GM21723 (cell line): ENCODE measurements at regions not wholly inside any gene's neighbourhood (a gene's known extent, or its start where the extent isn't known, plus 50 kb on each side); places are given as distances from the start of the nearest gene placed in this dataset.

Source experiments
- ATAC-seq: cut with Tn5 transposase; IDR thresholded peaks from one replicate; pipeline ENCODE4 v1.9.1; 2021; ENCODE audit warnings: mild to moderate bottlenecking, moderate library complexity; ENCODE audit not compliant: unreplicated experiment

GRCh38 chr2:136222862-136223261 is 104.9 kb upstream of the CXCR4 start:
- no peak for ATAC-seq

DNA sequence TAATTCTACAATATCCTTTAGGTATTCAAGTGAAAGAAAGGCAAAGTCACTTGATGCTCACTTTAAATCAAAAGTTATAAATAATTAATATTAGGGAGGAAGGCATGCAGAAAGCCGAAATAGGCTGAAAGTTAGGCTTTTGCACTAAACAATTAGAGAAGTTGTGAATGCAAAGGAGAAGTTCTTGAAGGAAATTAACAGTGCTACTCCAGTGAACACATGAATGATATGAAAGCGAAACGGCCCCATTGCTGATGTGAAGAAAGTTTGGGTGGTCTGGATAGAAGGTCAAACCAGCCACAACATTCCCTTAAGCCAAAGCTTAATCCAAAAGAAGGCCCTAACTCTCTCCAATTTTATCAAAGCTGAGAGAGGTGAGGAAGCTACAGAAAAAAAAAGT is 103.1 kb upstream of the CXCR4 start:
- no peak for ATAC-seq

DNA sequence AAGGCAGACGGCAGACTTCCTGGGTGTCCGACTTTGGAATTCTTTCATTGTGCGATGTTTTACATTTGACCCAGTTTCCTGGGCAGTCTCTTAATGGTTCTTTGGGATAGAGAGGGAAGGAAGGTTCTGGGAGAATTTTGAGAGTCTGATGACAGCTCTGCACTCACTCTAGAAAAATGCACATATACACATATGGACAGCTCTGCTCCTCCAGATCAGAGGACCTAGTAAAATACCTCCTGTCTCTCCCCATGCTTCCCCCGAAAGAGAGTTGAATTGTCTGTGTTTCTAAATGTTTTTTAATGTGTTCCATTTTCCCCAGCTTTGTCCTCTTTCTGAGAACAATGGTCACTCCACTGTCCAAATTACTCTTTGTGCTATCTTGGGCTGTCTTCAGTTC is 102.0 kb upstream of the CXCR4 start:
- ATAC-seq = no peak

- ATAC-seq = no peak
Observed at GRCh38 chr2:136219341-136219740, 101.4 kb upstream of the CXCR4 start.

DNA sequence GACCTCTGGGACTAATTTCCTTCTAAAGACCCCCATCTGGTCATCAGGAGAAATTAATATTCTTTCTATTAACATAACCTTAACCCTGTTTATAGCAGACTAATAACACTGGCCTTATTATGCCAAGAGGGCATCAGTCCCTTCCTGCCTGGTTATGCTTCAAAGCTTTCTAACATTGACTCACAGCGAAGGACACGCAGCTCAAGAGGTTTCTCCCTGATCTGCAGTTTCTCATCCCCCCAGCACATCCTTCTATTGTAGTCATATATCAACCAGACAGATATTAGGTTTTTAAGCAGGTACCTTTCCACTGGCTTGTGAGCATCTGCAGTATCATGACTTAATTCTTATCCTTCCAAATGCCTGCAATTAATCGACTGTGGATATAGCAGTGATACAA is 100.0 kb upstream of the CXCR4 start:
- ATAC-seq = no peak

GRCh38 chr2:136215908-136216472 is 98.0 kb upstream of the CXCR4 start:
- no peak for ATAC-seq

DNA sequence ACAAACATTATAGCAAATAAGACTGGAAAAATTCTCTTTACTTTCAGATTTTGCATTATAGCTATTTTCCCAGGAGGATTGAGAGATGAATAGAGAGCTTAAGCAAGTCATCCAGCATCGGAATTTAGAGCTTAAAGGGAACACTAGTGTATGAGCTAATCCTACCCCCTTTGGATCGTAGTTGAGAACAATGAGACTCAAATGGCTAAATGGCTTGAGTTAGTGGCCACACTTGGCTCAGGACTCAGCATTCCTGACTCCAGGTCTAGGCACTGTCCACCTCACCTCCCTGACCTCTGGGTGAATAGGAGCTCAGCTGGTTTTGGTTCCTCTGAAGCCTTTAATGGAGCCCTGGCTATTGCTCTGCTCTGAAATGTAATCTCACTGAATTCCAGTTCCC is 97.5 kb upstream of the CXCR4 start:
- ATAC-seq = no peak

- no peak for ATAC-seq
Observed at GRCh38 chr2:136214307-136215200, 96.6 kb upstream of the CXCR4 start.

- ATAC-seq = no peak
Observed at GRCh38 chr2:136213836-136214235, 95.9 kb upstream of the CXCR4 start.

- peak; percentile 70 for ATAC-seq
Observed at GRCh38 chr2:136212426-136213378, 94.8 kb upstream of the CXCR4 start.

GRCh38 chr2:136211701-136212100 is 93.8 kb upstream of the CXCR4 start:
- no peak for ATAC-seq

GRCh38 chr2:136210822-136211221 is 92.9 kb upstream of the CXCR4 start:
- ATAC-seq = no peak

DNA sequence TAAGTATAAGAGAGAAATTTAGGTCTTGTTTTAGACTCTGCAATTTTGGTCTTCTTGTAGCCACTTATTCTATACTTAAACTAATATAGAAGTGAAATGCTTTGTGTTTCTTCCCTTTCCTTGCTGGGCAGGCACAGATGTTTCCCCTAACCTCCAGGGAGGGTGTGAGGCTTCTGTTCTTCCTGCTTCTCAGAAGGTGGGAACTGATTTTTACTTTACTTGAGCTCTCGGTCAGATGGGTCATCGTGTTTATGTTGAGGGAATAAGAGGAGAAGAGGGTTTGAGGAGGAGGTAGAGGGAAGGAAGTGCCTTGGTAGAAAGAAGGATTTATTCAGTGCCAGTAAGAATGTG is 92.5 kb upstream of the CXCR4 start:
- ATAC-seq = no peak

GRCh38 chr2:136209561-136210454 is 91.9 kb upstream of the CXCR4 start:
- no peak for ATAC-seq

GRCh38 chr2:136208682-136209420 is 90.9 kb upstream of the CXCR4 start:
- no peak for ATAC-seq

GRCh38 chr2:136207665-136208064 is 89.7 kb upstream of the CXCR4 start:
- ATAC-seq = peak; percentile 5

GRCh38 chr2:136207030-136207623 is 89.2 kb upstream of the CXCR4 start:
- peak; percentile 60 for ATAC-seq

DNA sequence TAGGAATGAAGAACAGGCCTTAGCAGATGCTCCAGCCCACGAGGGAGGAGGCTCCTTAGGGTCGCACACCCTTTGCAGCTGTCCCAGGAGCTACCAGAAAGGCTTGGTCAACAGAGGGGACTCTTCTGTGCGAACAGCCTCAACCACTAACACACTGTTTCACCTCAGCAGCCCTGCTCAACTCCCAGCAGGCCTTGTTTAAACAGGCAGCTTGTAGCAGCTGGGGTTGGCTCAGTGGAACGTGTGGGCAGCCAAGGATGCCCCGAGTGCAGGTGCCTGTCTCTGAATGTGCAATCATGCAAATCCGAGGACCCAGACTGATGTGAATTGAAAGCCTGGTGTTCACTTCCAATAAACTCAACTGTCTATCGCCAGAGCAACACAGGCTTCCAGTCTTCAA is 88.7 kb upstream of the CXCR4 start:
- ATAC-seq = peak; percentile 94

DNA sequence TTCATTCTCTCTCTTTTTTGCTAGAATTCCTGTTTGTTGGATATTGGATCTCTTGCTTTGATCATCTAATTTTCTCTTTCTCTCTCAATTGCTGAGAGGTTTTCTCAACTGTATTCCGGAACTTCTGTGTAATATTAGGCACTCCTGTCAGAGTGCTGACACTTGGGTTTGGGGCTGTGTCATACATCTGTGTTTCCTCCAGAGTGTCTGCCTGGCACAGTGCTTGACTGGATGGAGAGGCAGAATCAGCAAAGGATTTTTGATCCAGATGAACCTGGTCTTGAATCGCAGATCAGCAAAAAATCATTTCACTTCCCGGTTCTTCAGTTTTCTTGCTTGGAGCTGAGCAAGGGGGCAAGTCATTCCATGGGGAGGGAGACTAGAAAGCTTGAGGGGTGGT is 87.7 kb upstream of the CXCR4 start:
- ATAC-seq = no peak
